ENCODE measurements at regions not wholly inside any gene's neighbourhood (a gene's known extent, or its start where the extent isn't known, plus 50 kb on each side); places are given as distances from the start of the nearest gene placed in this dataset.

- TF ChIP-seq CTCF (IDR thresholded peaks at IDR 0.05; ENCODE audit: low read depth, low read length) = no peak
- TF ChIP-seq MAX (IDR thresholded peaks at IDR 0.05; ENCODE audit: low read depth, low read length) = no peak
These were observed 150.7 kb downstream of the TMEM200C start for GRCh38 chr18:5744659-5745058.

Measured in NB4 (cell line).